Upper lobe of left lung (tissue), 4 donors: ENCODE measurements at regions not wholly inside any gene's neighbourhood (a gene's known extent, or its start where the extent isn't known, plus 50 kb on each side); places are given as distances from the start of the nearest gene placed in this dataset.

Experiments used
- CTCF ChIP-seq, 6 experiments: fragments of 450-650 bp in 4 of 6; fragments of 200-600 bp in 2 of 6; sonication (generic) in 2 of 6; IDR thresholded peaks; one replicate each; pipeline ENCODE4 v1.5.1; 2016 to 2019; ENCODE audit warnings: antibody characterized with exemption in 6 of 6
- EP300 ChIP-seq, 4 donors: sonication (generic); formaldehyde crosslinking; IDR thresholded peaks; one replicate each; pipeline ENCODE4 v1.5.1; 2017; ENCODE audit warnings: antibody characterized with exemption in 4 of 4, control low read depth in 2 of 4

GRCh38 chr3:177787279-177788041 is 590.2 kb upstream of the TBL1XR1 start:
- TF ChIP-seq CTCF (IDR thresholded peaks at IDR 0.05): no peak
- TF ChIP-seq EP300 (IDR thresholded peaks at IDR 0.05): no peak
